A673 (cell line): ENCODE measurements at regions not wholly inside any gene's neighbourhood (a gene's known extent, or its start where the extent isn't known, plus 50 kb on each side); places are given as distances from the start of the nearest gene placed in this dataset.

Experiments
- BruUV-seq: library from RNA; stranded (reverse); fragments of 400-500 nt; replicated peaks from 2 replicates; lab custom pipeline; 2021; lab: Mats Ljungman, UMichigan
- CTCF ChIA-PET: fragments of 300-600 bp; sonication (Branson Sonifier 250); formaldehyde crosslinking; loops from one replicate; lab custom pipeline; 2022; ENCODE audit warnings: antibody characterized with exemption; lab: Charles Lee
- POLR2A ChIA-PET: fragments of 300-600 bp; sonication (Branson Sonifier 250); formaldehyde crosslinking; loops from one replicate; lab custom pipeline; 2022; ENCODE audit warnings: antibody characterized with exemption; ENCODE audit not compliant: low non-redundant PET; lab: Charles Lee
- DNase-seq: peaks from one replicate; pipeline ENCODE4 v3.0.0-alpha.2; 2015; ENCODE audit warnings: low spot score
- H3K27ac ChIP-seq: fragments of 200-600 bp; sonication (generic); 2 replicates; pipeline ENCODE4 v1.5.1; 2016; ENCODE audit warnings: mixed run types, low read depth, mild to moderate bottlenecking, mixed read lengths, antibody characterized with exemption, low read length; ENCODE audit not compliant: poor library complexity, severe bottlenecking
- H3K27me3 ChIP-seq: fragments of 200-600 bp; sonication (generic); replicated peaks from 2 replicates; pipeline ENCODE4 v1.6.1; 2017; ENCODE audit warnings: mixed run types, low read depth, mild to moderate bottlenecking, mixed read lengths, antibody characterized with exemption, low read length; ENCODE audit not compliant: insufficient read depth, poor library complexity
- H3K36me3 ChIP-seq: fragments of 200-600 bp; sonication (generic); 2 replicates; pipeline ENCODE4 v1.6.1; 2016; ENCODE audit warnings: mixed run types, mild to moderate bottlenecking, mixed read lengths, antibody characterized with exemption, low read length; ENCODE audit not compliant: insufficient read depth, poor library complexity, severe bottlenecking
- H3K4me1 ChIP-seq: fragments of 200-600 bp; sonication (generic); 2 replicates; pipeline ENCODE4 v1.6.1; 2017; ENCODE audit warnings: mixed run types, mild to moderate bottlenecking, mixed read lengths, antibody characterized with exemption, low read length; ENCODE audit not compliant: insufficient read depth, poor library complexity, severe bottlenecking
- H3K4me3 ChIP-seq: fragments of 200-600 bp; sonication (generic); 2 replicates; pipeline ENCODE4 v1.5.1; 2016; ENCODE audit warnings: low read depth, mixed run types, mild to moderate bottlenecking, mixed read lengths, low read length; ENCODE audit not compliant: poor library complexity, severe bottlenecking
- H3K9me3 ChIP-seq: fragments of 200-600 bp; sonication (generic); 2 replicates; pipeline ENCODE4 v1.6.1; 2016; ENCODE audit warnings: mixed run types, low read depth, mild to moderate bottlenecking, mixed read lengths, antibody characterized with exemption, low read length; ENCODE audit not compliant: poor library complexity, severe bottlenecking
- CTCF ChIP-seq: fragments of 300-800, 200-600 bp; sonication (generic); conservative IDR thresholded peaks from 2 replicates; pipeline ENCODE4 v1.5.1; 2017; ENCODE audit warnings: low read depth, mild to moderate bottlenecking, antibody characterized with exemption, low read length, moderate library complexity, mixed read lengths
- EZH2 ChIP-seq: fragments of 200-600 bp; sonication (generic); IDR thresholded peaks from 2 replicates; pipeline ENCODE4 v1.6.1; 2017; ENCODE audit warnings: borderline replicate concordance, low read depth, mild to moderate bottlenecking, mixed read lengths, antibody characterized with exemption, low read length; ENCODE audit not compliant: poor library complexity, severe bottlenecking
- intact Hi-C: fragments of 100-400 bp; cut with micrococcal nuclease; formaldehyde crosslinking; loops from one replicate; pipeline ENCODE4 v1.10.0; 2022; ENCODE audit not compliant: unreplicated experiment

GRCh38 chr3:106172780-106173179, 304.0 kb upstream of the CBLB start:
- DNase-seq = no peak
- intact Hi-C loops = no loop called here
- no peak overlapping the region for H3K4me3 ChIP-seq
- no peaks in the 10 kb centered on the region for H3K9me3 ChIP-seq
- no peak overlapping the region for H3K27ac ChIP-seq
- POLR2A ChIA-PET = no interaction called here
- peaks cover 6% of the 10 kb centered on the region for H3K4me1 ChIP-seq
- H3K27me3 ChIP-seq = no peaks in the 10 kb centered on the region
- no peak for TF ChIP-seq EZH2
- TF ChIP-seq CTCF = no peak
- CTCF ChIA-PET = no interaction called here
- BruUV-seq = no TSS peak
- H3K36me3 ChIP-seq = no peaks in the 10 kb centered on the region

DNA sequence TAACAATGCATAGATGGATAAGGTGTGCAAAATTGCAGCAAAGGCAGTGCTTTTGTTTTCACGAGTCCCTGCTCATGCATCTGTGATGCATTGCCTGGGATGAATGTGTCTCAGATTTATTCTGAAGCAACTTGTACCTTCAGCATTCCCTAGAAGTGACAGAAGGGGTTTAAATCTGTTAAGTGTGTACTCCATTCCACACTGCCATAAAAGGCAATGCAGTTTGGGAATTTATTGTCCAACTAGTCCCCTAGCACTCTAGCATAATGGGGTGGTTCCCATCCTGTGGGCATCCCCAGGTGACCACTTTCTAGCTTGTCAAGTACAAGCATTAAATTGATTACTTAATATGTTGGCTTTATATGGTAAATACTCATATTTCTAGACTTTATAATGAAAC, 306.5 kb upstream of the CBLB start:
- Histone ChIP-seq H3K27ac (no peak overlapping the region), H3K4me1 (no peaks in the 10 kb centered on the region), H3K9me3 (no peaks in the 10 kb centered on the region), H3K27me3 (no peaks in the 10 kb centered on the region), H3K36me3 (no peaks in the 10 kb centered on the region), H3K4me3 (no peak overlapping the region)
- no TSS peak for BruUV-seq
- no peak for TF ChIP-seq CTCF
- no peak for TF ChIP-seq EZH2
- POLR2A ChIA-PET = no interaction called here
- intact Hi-C loops = no loop called here
- no peak for DNase-seq
- CTCF ChIA-PET = no interaction called here

DNA sequence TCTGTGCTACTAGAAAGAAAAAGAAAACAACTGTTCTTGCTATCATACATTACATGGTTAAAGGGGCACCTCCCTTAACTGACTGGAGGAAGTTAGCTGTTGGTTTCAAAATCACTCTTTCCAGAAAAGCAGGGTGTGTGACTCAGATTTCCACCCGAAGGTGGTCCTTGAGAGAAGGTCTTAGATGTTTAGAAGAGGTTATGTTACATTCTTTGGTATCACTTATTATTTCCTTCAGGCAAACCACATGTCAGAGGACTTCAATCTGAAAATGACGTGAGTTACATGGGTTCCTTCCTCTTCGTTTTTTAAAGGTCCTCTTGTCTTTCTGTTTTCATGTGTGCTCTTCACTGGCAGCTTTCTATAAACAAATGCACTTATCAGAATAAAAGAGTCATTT, 307.9 kb upstream of the CBLB start:
- no TSS peak for BruUV-seq

More for the DNA sequence above, 307.9 kb upstream of the CBLB start:
- Histone ChIP-seq H3K4me1 (no peaks in the 10 kb centered on the region), H3K9me3 (no peaks in the 10 kb centered on the region), H3K27me3 (no peaks in the 10 kb centered on the region), H3K27ac (no peak overlapping the region), H3K4me3 (no peak overlapping the region), H3K36me3 (no peaks in the 10 kb centered on the region)
- ChIA-PET POLR2A (no interaction called here), CTCF (no interaction called here)
- no peak for TF ChIP-seq CTCF
- no peak for TF ChIP-seq EZH2
- no peak for DNase-seq
- intact Hi-C loops = no loop called here
